Keratinocyte (primary cell): ENCODE measurements at regions not wholly inside any gene's neighbourhood (a gene's known extent, or its start where the extent isn't known, plus 50 kb on each side); places are given as distances from the start of the nearest gene placed in this dataset.

ENCODE experiments used
- EZH2 ChIP-seq: IDR thresholded peaks from one replicate; pipeline ENCODE4 v1.6.1; 2012; ENCODE audit warnings: inconsistent platforms, mild to moderate bottlenecking, low read length, moderate library complexity
- TF ChIP-seq, protein P1 (sequence below), 3 experiments: IDR thresholded peaks in 1 of 3; conservative IDR thresholded peaks in 1 of 3; optimal IDR thresholded peaks in 1 of 3; 2 replicates in 2 of 3; 3 replicates in 1 of 3; pipeline versions ENCODE3 to v1.5.1; 2011; ENCODE audit warnings: low read length in 3 of 3, mild to moderate bottlenecking in 3 of 3, moderate library complexity in 2 of 3, control low read depth in 1 of 3, inconsistent platforms in 1 of 3; ENCODE audit not compliant: insufficient read depth in 2 of 3; ENCODE audit errors: extremely low read depth in 1 of 3

DNA sequence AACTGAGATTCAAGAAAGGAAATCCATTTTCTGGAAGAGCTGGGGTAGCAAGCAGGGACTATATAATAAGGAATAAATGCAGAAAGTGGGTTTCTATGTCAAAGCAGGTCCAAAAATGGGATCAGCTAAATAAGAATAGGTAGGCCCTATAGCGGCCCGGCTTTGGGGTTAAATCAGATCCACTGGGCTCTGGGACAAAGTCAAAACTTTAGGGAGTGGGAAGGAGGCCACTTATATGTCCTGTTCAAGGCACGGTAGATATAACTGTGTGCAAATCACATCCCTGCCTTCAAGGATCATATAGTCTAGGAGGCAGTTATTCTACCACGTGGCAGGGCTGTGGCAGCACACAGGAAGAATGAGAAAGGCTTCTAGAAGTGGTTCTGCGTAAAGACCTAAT is 191.4 kb upstream of the CDYL start:
- TF ChIP-seq, protein P1, sequence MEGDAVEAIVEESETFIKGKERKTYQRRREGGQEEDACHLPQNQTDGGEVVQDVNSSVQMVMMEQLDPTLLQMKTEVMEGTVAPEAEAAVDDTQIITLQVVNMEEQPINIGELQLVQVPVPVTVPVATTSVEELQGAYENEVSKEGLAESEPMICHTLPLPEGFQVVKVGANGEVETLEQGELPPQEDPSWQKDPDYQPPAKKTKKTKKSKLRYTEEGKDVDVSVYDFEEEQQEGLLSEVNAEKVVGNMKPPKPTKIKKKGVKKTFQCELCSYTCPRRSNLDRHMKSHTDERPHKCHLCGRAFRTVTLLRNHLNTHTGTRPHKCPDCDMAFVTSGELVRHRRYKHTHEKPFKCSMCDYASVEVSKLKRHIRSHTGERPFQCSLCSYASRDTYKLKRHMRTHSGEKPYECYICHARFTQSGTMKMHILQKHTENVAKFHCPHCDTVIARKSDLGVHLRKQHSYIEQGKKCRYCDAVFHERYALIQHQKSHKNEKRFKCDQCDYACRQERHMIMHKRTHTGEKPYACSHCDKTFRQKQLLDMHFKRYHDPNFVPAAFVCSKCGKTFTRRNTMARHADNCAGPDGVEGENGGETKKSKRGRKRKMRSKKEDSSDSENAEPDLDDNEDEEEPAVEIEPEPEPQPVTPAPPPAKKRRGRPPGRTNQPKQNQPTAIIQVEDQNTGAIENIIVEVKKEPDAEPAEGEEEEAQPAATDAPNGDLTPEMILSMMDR (optimal IDR thresholded peaks at IDR 0.05 in 1 of 3, IDR thresholded peaks at IDR 0.05 in 1 of 3, conservative IDR thresholded peaks at IDR 0.05 in 1 of 3; ENCODE audit: extremely low read depth in 1 of 3, insufficient read depth in 2 of 3, low read length in 3 of 3), result no peak
- TF ChIP-seq EZH2, result no peak
